Sigmoid colon (tissue), 3 donors: ENCODE measurements at regions not wholly inside any gene's neighbourhood (a gene's known extent, or its start where the extent isn't known, plus 50 kb on each side); places are given as distances from the start of the nearest gene placed in this dataset.

Experiments
- POLR2A ChIP-seq, 2 donors: fragments of 450-650 bp; IDR thresholded peaks; one replicate each; pipeline ENCODE4 v1.6.1; 2016; ENCODE audit warnings: antibody characterized with exemption in 2 of 2, mild to moderate bottlenecking in 2 of 2, moderate library complexity in 2 of 2
- TF ChIP-seq, protein P1 (sequence below), 4 experiments: fragments of 450-650 bp in 3 of 4; fragments of 200-600 bp in 1 of 4; IDR thresholded peaks; one replicate each; pipeline ENCODE4 v1.5.1; 2016 to 2019; ENCODE audit warnings: antibody characterized with exemption in 4 of 4, mild to moderate bottlenecking in 3 of 4, moderate library complexity in 2 of 4

GRCh38 chr13:26965952-26966700 lies 205.5 kb downstream of the USP12 start:
- TF ChIP-seq POLR2A (IDR thresholded peaks at IDR 0.05): no peak
- TF ChIP-seq, protein P1, sequence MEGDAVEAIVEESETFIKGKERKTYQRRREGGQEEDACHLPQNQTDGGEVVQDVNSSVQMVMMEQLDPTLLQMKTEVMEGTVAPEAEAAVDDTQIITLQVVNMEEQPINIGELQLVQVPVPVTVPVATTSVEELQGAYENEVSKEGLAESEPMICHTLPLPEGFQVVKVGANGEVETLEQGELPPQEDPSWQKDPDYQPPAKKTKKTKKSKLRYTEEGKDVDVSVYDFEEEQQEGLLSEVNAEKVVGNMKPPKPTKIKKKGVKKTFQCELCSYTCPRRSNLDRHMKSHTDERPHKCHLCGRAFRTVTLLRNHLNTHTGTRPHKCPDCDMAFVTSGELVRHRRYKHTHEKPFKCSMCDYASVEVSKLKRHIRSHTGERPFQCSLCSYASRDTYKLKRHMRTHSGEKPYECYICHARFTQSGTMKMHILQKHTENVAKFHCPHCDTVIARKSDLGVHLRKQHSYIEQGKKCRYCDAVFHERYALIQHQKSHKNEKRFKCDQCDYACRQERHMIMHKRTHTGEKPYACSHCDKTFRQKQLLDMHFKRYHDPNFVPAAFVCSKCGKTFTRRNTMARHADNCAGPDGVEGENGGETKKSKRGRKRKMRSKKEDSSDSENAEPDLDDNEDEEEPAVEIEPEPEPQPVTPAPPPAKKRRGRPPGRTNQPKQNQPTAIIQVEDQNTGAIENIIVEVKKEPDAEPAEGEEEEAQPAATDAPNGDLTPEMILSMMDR (IDR thresholded peaks at IDR 0.05): no peak
